HepG2 (cell line): ENCODE measurements at regions not wholly inside any gene's neighbourhood (a gene's known extent, or its start where the extent isn't known, plus 50 kb on each side); places are given as distances from the start of the nearest gene placed in this dataset.

Experiments
- ATAC-seq: fragments of 200-7000 bp; cut with Tn5 transposase; 3 replicates; pipeline ENCODE4 v1.9.1; 2020; ENCODE audit warnings: mild to moderate bottlenecking, moderate library complexity
- BruUV-seq: library from RNA; stranded (reverse); fragments of 400-500 nt; replicated peaks from 2 replicates; lab custom pipeline; 2021; lab: Mats Ljungman, UMichigan
- CTCF ChIA-PET: fragments of 300-600 bp; formaldehyde crosslinking; extraction: SDS; loops from one replicate; lab custom pipeline; 2021; ENCODE audit warnings: low total read pairs, inconsistent platforms, low intra/inter-chr PET ratio; lab: Yijun Ruan, JAX
- POLR2A ChIA-PET: fragments of 350-600 bp; sonication (Branson Sonifier 250); formaldehyde crosslinking; loops from one replicate; lab custom pipeline; 2020; ENCODE audit warnings: antibody characterized with exemption, inconsistent platforms; lab: Yijun Ruan, JAX
- DNase-seq: peaks from one replicate; pipeline ENCODE4 v3.0.0-alpha.2; 2015; ENCODE audit warnings: low spot score
- FAIRE-seq: peaks from 3 replicates; lab custom pipeline; 2011; peaks lifted over from hg19 to GRCh38; lab: Jason Lieb, UNC
- H2AFZ ChIP-seq: one replicate; pipeline ENCODE4 v1.6.1; 2011; ENCODE audit warnings: low read length, inconsistent platforms
- H3K27ac ChIP-seq: fragments of 300-600 bp; 3 replicates; pipeline ENCODE4 v1.8.0; 2011; ENCODE audit warnings: mixed run types, mild to moderate bottlenecking, mixed read lengths, low read length, inconsistent platforms; ENCODE audit not compliant: insufficient read depth; ENCODE audit errors: extremely low read length
- H3K27me3 ChIP-seq, 2 experiments: fragments of 200-600 bp in 1 of 2; 2 replicates in 1 of 2; 3 replicates in 1 of 2; pipeline versions ENCODE4 v1.6.0 to v1.8.0; 2011; ENCODE audit warnings: low read length in 2 of 2, mild to moderate bottlenecking in 2 of 2, moderate library complexity in 2 of 2, inconsistent platforms in 1 of 2; ENCODE audit not compliant: insufficient read depth in 2 of 2, control insufficient read depth in 1 of 2
- H3K36me3 ChIP-seq, 2 experiments: fragments of 200-600 bp in 1 of 2; replicated peaks in 1 of 2; 2 replicates in 1 of 2; 3 replicates in 1 of 2; pipeline versions ENCODE4 v1.5.1 to v1.8.0; 2011; ENCODE audit warnings: low read length in 2 of 2, inconsistent platforms in 1 of 2; ENCODE audit not compliant: insufficient read depth in 2 of 2, control insufficient read depth in 1 of 2
- H3K4me1 ChIP-seq: 2 replicates; pipeline ENCODE4 v1.5.1; 2012; ENCODE audit warnings: low read length, inconsistent platforms; ENCODE audit not compliant: insufficient read depth
- H3K4me2 ChIP-seq: 2 replicates; pipeline ENCODE4 v1.6.0; 2011; ENCODE audit warnings: low read depth, low read length, inconsistent platforms
- H3K4me3 ChIP-seq, 3 experiments: fragments of 200-600 bp in 1 of 3; sonication (generic), shearing (Covaris generic) in 1 of 3; replicated peaks in 1 of 3; 2 replicates each; pipeline ENCODE4 v1.5.1; 2011 to 2016; ENCODE audit warnings: low read length in 3 of 3, inconsistent platforms in 2 of 3, low read depth in 2 of 3, mild to moderate bottlenecking in 2 of 3, control low read depth in 1 of 3, mixed read lengths in 1 of 3; ENCODE audit not compliant: insufficient read depth in 1 of 3
- H3K79me2 ChIP-seq: one replicate; pipeline ENCODE4 v1.6.1; 2011; ENCODE audit warnings: low read length, inconsistent platforms; ENCODE audit not compliant: insufficient read depth
- H3K9ac ChIP-seq: 2 replicates; pipeline ENCODE4 v1.6.0; 2011; ENCODE audit warnings: mild to moderate bottlenecking, low read depth, low read length, inconsistent platforms; ENCODE audit not compliant: insufficient read depth
- H3K9me3 ChIP-seq: 2 replicates; pipeline ENCODE4 v1.5.1; 2012; ENCODE audit warnings: mild to moderate bottlenecking, low read length
- H4K20me1 ChIP-seq: 2 replicates; pipeline ENCODE4 v1.6.0; 2011; ENCODE audit warnings: inconsistent platforms, mild to moderate bottlenecking, low read length, moderate library complexity; ENCODE audit not compliant: insufficient read depth
- AKAP8 ChIP-seq: sonication (generic); formaldehyde crosslinking; IDR thresholded peaks from 2 replicates; pipeline ENCODE4 v1.5.1; 2020; ENCODE audit warnings: mild to moderate bottlenecking, missing genetic modification reagents
- ASH2L ChIP-seq: fragments of 300-600, 200-600 bp; sonication (generic); IDR thresholded peaks from 2 replicates; pipeline ENCODE4 v1.7.0; 2017; ENCODE audit warnings: low read depth, mild to moderate bottlenecking, moderate library complexity, mixed read lengths, low read length; ENCODE audit not compliant: insufficient read length
- BATF2 ChIP-seq: sonication (generic); formaldehyde crosslinking; IDR thresholded peaks from 2 replicates; pipeline ENCODE4 v1.8.0; 2022; ENCODE audit warnings: mild to moderate bottlenecking, missing genetic modification reagents, moderate library complexity
- EHMT2 ChIP-seq: fragments of 200-600 bp; sonication (generic); IDR thresholded peaks from 2 replicates; pipeline ENCODE4 v1.7.0; 2017; ENCODE audit warnings: antibody characterized with exemption, low read depth, low read length, borderline replicate concordance
- ELF4 ChIP-seq: sonication (generic); formaldehyde crosslinking; IDR thresholded peaks from 2 replicates; pipeline ENCODE4 v1.5.0; 2020; ENCODE audit warnings: missing genetic modification reagents, mild to moderate bottlenecking, moderate library complexity, borderline replicate concordance
- PBX3 ChIP-seq: sonication (generic); formaldehyde crosslinking; IDR thresholded peaks from 2 replicates; pipeline ENCODE4 v1.8.1; 2023; ENCODE audit warnings: missing genetic modification reagents, inconsistent platforms, borderline replicate concordance
- PLSCR1 ChIP-seq: sonication (generic); formaldehyde crosslinking; IDR thresholded peaks from 2 replicates; pipeline ENCODE4 v1.5.0; 2020; ENCODE audit warnings: missing genetic modification reagents, mild to moderate bottlenecking, borderline replicate concordance
- PRDM15 ChIP-seq: sonication (generic); formaldehyde crosslinking; IDR thresholded peaks from 2 replicates; pipeline ENCODE4 v1.4.0; 2020; ENCODE audit warnings: missing genetic modification reagents
- PREB ChIP-seq: sonication (generic); formaldehyde crosslinking; IDR thresholded peaks from 2 replicates; pipeline ENCODE4 v1.4.0; 2020; ENCODE audit warnings: missing genetic modification reagents
- YY1 ChIP-seq: IDR thresholded peaks from 2 replicates; pipeline ENCODE4 v1.6.1; 2011; ENCODE audit warnings: low read length, low read depth, moderate library complexity, mild to moderate bottlenecking; ENCODE audit not compliant: insufficient read depth, insufficient replicate concordance
- ZC3H13 ChIP-seq: sonication (generic); formaldehyde crosslinking; IDR thresholded peaks from 2 replicates; pipeline ENCODE4 v1.8.1; 2023; ENCODE audit warnings: mild to moderate bottlenecking, missing genetic modification reagents, moderate library complexity
- ZFP41 ChIP-seq: sonication (generic); formaldehyde crosslinking; IDR thresholded peaks from 2 replicates; pipeline ENCODE4 v1.4.0; 2020; ENCODE audit warnings: mild to moderate bottlenecking, missing genetic modification reagents, borderline replicate concordance
- ZNF101 ChIP-seq: sonication (generic); formaldehyde crosslinking; IDR thresholded peaks from 2 replicates; pipeline ENCODE4 v1.4.0; 2020; ENCODE audit warnings: mild to moderate bottlenecking, low read depth, missing genetic modification reagents, borderline replicate concordance
- ZNF337 ChIP-seq: sonication (generic); formaldehyde crosslinking; IDR thresholded peaks from 2 replicates; pipeline ENCODE4 v1.5.1; 2020; ENCODE audit warnings: missing genetic modification reagents, low read depth, mild to moderate bottlenecking, borderline replicate concordance
- ZNF556 ChIP-seq: sonication (generic); formaldehyde crosslinking; IDR thresholded peaks from 2 replicates; pipeline ENCODE4 v1.4.0; 2020; ENCODE audit warnings: mild to moderate bottlenecking, missing genetic modification reagents, borderline replicate concordance
- WGBS: methylation state at CpG from one replicate; pipeline ENCODE4 v1.1.6; 2017; ENCODE audit warnings: low lambda C conversion rate; 5-methylcytosine and 5-hydroxymethylcytosine counted together
- in situ Hi-C: cut with HindIII; loops from 2 replicates; pipeline ENCODE4 v1.10.0; 2017; ENCODE audit warnings: low pct_unique_long_range_greater_than_20kb; ENCODE audit not compliant: extremely low pct_ligation_motif_present
- intact Hi-C: fragments of 100-400 bp; cut with micrococcal nuclease; formaldehyde crosslinking; loops from one replicate; pipeline ENCODE4 v1.10.0; 2022; ENCODE audit not compliant: unreplicated experiment

- TF ChIP-seq PLSCR1 (CRISPR knock-in tag) (no peak), EHMT2 (no peak), ZNF556 (CRISPR knock-in tag) (no peak), ELF4 (no peak), ZFP41 (no peak), ZNF337 (CRISPR knock-in tag) (no peak)
Observed at GRCh38 chr4:125101719-125102118, 213.0 kb upstream of the FAT4 start (continued).

- Histone ChIP-seq H3K4me3 (no peak overlapping the region), H3K4me2 (no peak overlapping the region), H3K27ac (no peak overlapping the region), H3K9ac (no peak overlapping the region), H3K79me2 (no peaks in the 10 kb centered on the region), H3K27me3 (no peaks in the 10 kb centered on the region), H4K20me1 (no peaks in the 10 kb centered on the region), H3K4me1 (no peaks in the 10 kb centered on the region), H3K9me3 (no peaks in the 10 kb centered on the region), H2AFZ (no peak overlapping the region), H3K36me3 (no peaks in the 10 kb centered on the region)
- in situ Hi-C loops (no loop called here), intact Hi-C loops (no loop called here)
- FAIRE-seq (no peak), ATAC-seq (no peak), DNase-seq (no peak)
- POLR2A ChIA-PET = no interaction called here
- BruUV-seq = no TSS peak
- CTCF ChIA-PET = no interaction called here
- WGBS = 3% methylated on average over 2 of the region's 2 CpGs
- no peak for TF ChIP-seq ZC3H13 (CRISPR knock-in tag)
- TF ChIP-seq YY1 = no peak
- TF ChIP-seq ZNF101 (CRISPR knock-in tag) = no peak
- no peak for TF ChIP-seq AKAP8
- no peak for TF ChIP-seq BATF2
- no peak for TF ChIP-seq PREB
- TF ChIP-seq ASH2L = no peak
- no peak for TF ChIP-seq PRDM15
- no peak for TF ChIP-seq PBX3
Observed at GRCh38 chr4:125097729-125098128, 217.0 kb upstream of the FAT4 start.
